Skeletal muscle tissue (tissue), 3 donors: ENCODE measurements at regions not wholly inside any gene's neighbourhood (a gene's known extent, or its start where the extent isn't known, plus 50 kb on each side); places are given as distances from the start of the nearest gene placed in this dataset.

Source experiments
- H3K27ac ChIP-seq: one replicate; pipeline ENCODE4 v1.7.0; 2013; ENCODE audit warnings: mild to moderate bottlenecking, low read depth, low read length, inconsistent platforms
- H3K27me3 ChIP-seq, 3 donors: one replicate each; pipeline ENCODE4 v1.7.0; 2013; ENCODE audit warnings: low read length in 3 of 3; ENCODE audit not compliant: control insufficient read depth in 3 of 3, insufficient read depth in 3 of 3
- H3K36me3 ChIP-seq, 3 donors: one replicate each; pipeline ENCODE4 v1.7.0; 2013; ENCODE audit warnings: low read length in 3 of 3; ENCODE audit not compliant: control insufficient read depth in 3 of 3, insufficient read depth in 3 of 3
- H3K4me1 ChIP-seq, 3 donors: one replicate each; pipeline ENCODE4 v1.7.0; 2013; ENCODE audit warnings: low read length in 3 of 3, mild to moderate bottlenecking in 3 of 3; ENCODE audit not compliant: control insufficient read depth in 3 of 3, insufficient read depth in 3 of 3
- H3K4me3 ChIP-seq, 3 donors: one replicate each; pipeline ENCODE4 v1.7.0; 2013; ENCODE audit warnings: low read length in 3 of 3
- H3K9ac ChIP-seq, 3 donors: one replicate each; pipeline ENCODE4 v1.7.0; 2013; ENCODE audit warnings: low read length in 3 of 3, mild to moderate bottlenecking in 3 of 3, moderate library complexity in 2 of 3, low read depth in 1 of 3
- H3K9me3 ChIP-seq, 3 donors: one replicate each; pipeline ENCODE4 v1.7.0; 2013; ENCODE audit warnings: low read length in 3 of 3; ENCODE audit not compliant: control insufficient read depth in 3 of 3
- donor health status: Osteomylitis.

DNA sequence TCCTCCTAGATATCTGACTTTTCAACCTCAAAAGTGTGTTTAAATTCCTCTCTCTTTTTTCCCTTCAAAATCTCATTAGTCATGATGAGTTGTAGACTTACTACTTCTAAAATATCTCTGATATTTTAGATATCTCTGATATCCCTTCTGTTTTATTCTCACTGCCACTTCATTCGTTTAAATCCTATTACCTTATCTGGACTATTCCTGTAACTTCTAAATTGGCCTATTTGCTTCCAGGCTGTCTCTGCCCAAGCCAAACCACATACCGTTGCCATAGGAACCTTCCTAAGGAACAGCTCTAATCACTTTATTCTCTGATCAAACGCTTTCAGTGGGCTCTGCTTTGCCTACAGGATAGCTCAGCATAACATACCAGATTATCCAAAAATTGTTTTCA, 333.1 kb upstream of the CHRM3 start:
- H3K9me3 ChIP-seq = peaks cover 0 to 3% (median 0%) of the 10 kb centered on the region in 3 donors
- no peak overlapping the region for H3K9ac ChIP-seq
- no peaks in the 10 kb centered on the region for H3K36me3 ChIP-seq
- H3K4me1 ChIP-seq = no peaks in the 10 kb centered on the region
- H3K27me3 ChIP-seq = no peaks in the 10 kb centered on the region
- H3K27ac ChIP-seq = no peak overlapping the region
- H3K4me3 ChIP-seq = no peak overlapping the region

DNA sequence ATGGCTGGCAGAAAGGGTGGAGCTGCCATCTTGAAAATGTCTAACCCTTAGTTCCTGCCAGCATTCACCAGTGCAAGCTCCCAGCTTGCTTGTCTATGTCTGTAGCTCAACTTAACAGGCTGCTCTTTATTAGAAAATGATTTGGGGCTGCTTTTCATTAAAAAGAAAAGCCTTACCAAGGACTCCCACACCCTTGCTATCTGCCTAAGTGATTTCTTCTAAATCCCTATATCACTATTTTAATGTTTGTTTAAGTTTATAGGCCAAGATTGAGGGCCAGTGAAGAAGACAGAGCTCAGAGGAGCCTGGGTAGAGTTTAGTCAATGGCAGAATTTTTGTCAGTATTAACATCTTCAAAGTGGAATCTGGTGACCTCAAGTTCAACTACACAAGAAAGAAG, 336.8 kb upstream of the CHRM3 start:
- H3K4me3 ChIP-seq = no peak overlapping the region
- H3K9ac ChIP-seq = no peak overlapping the region
- no peaks in the 10 kb centered on the region for H3K9me3 ChIP-seq

DNA sequence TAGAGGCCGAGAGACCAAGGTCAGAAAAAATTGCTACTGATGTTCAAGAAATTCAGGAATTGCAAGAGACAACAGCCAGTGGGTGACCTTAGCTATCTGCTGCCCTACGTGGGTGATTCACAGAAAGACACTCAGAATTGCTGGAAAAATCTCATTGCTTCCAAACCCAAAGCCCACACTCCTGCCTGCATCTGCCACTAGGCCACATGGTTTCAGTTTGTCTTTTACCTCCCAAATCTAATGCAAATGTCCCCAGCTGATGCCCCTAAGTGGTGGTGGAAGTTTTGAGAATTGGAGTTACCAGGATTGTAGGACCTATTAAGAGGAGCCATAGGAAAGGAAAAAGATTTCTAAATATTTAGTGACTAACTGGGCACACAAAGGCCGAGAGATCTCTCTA, 341.5 kb upstream of the CHRM3 start:
- H3K9me3 ChIP-seq = no peaks in the 10 kb centered on the region
- no peaks in the 10 kb centered on the region for H3K27me3 ChIP-seq
- no peak overlapping the region for H3K9ac ChIP-seq
- H3K4me1 ChIP-seq = no peaks in the 10 kb centered on the region
- H3K27ac ChIP-seq = no peak overlapping the region
- H3K36me3 ChIP-seq = no peaks in the 10 kb centered on the region
- no peak overlapping the region for H3K4me3 ChIP-seq

More for the DNA sequence above, 336.8 kb upstream of the CHRM3 start:
- Histone ChIP-seq H3K4me1 (no peaks in the 10 kb centered on the region), H3K27me3 (no peaks in the 10 kb centered on the region), H3K36me3 (no peaks in the 10 kb centered on the region), H3K27ac (no peak overlapping the region)

DNA sequence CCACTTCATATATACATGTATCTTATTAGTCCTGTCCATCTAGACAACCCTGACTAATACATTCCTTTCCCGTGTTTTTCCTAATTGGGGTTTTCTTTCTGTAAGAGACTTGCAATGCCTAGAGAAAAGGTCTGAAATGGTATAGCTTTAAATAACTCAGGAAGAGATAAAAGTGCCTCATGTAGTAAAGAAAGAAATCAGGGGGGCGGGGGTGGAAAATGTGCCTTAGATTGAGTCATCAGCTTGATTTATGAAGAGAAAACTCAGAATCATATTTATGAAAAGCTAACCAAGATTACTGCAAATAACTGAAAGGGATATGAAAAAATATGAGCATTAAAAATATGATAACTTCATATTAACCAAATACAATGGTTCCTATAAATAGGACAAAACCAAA, 345.8 kb upstream of the CHRM3 start:
- no peaks in the 10 kb centered on the region for H3K9me3 ChIP-seq
- no peaks in the 10 kb centered on the region for H3K27me3 ChIP-seq
- H3K27ac ChIP-seq = no peak overlapping the region
- H3K9ac ChIP-seq = no peak overlapping the region
- no peak overlapping the region for H3K4me3 ChIP-seq
- no peaks in the 10 kb centered on the region for H3K4me1 ChIP-seq
- no peaks in the 10 kb centered on the region for H3K36me3 ChIP-seq

DNA sequence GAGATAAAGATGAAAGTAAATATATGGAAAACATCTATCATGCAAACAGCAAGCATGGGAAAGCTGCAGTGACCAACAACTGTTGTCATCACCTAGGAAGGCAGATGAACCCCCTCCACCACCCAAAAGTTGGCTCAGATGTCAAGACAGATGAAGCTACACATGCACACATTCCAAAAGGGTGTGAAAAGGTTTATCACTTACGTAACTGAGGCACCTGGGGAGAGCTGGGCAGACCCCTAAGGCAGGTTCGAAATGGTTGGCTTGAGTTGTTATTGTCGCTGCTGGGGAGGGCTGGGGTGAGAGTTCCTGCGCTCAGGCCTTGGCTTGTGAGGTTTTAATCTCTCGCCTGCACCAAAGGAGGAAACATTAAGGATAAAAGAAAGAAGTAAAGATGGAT, 355.1 kb upstream of the CHRM3 start:
- H3K4me3 ChIP-seq = no peak overlapping the region
- H3K27ac ChIP-seq = no peak overlapping the region
- H3K9ac ChIP-seq = no peak overlapping the region
- no peaks in the 10 kb centered on the region for H3K9me3 ChIP-seq
- no peaks in the 10 kb centered on the region for H3K36me3 ChIP-seq
- no peaks in the 10 kb centered on the region for H3K4me1 ChIP-seq
- H3K27me3 ChIP-seq = no peaks in the 10 kb centered on the region

DNA sequence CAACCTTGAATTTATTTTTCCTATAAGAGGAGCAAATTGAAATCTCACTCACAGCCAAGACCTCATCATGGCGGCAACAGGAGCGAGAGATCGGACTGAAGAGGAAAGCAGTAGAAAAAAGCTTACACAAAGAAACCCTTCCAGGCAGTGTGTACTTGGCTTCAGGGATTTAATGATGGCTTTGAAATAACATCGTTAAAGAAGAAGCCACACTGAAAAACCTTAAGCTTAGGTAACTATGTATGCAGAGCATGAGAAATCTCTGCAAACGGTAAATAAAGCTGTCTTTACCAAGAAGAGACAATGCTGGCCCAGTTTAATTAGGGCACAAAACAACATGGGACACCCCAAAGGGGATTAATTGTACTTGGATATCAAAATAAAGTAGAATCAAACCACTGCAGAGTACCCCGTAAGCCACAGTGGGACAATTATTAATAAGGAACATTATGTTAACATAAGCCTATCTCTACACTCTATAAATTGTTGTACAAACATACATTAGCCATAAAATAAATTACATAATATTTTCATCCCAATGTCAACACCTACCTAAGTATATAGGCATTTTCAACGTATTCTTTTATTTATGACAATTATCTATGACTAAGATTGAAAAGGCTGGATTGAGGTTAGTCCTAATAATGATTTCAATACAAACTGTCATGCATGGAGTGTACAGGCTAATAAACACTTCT, 360.2 kb upstream of the CHRM3 start:
- H3K27ac ChIP-seq = no peak overlapping the region
- no peaks in the 10 kb centered on the region for H3K4me1 ChIP-seq
- no peak overlapping the region for H3K4me3 ChIP-seq
- no peaks in the 10 kb centered on the region for H3K27me3 ChIP-seq
- H3K9ac ChIP-seq = no peak overlapping the region
- no peaks in the 10 kb centered on the region for H3K9me3 ChIP-seq
- H3K36me3 ChIP-seq = no peaks in the 10 kb centered on the region

DNA sequence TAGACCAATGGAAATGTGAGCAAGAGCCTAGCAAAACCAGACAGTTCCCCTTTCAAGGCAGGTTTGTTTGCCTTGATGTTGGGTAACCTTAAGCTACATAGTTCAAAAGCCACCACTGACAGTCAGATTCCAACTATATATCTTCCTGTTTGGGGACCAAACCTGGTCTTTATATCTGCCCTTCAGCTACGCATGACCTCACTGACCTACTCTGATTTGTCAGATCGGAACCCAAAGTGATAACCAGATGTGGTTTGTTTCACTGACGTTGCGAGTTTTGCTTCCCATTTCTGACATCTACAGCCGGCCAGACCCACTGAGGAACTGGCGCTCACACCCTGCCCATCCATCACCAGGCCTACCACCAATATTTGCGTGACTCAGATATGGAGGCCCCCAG, 361.1 kb upstream of the CHRM3 start:
- no peak overlapping the region for H3K4me3 ChIP-seq
- H3K27me3 ChIP-seq = no peaks in the 10 kb centered on the region
- no peak overlapping the region for H3K27ac ChIP-seq
- H3K4me1 ChIP-seq = no peaks in the 10 kb centered on the region
- H3K9me3 ChIP-seq = no peaks in the 10 kb centered on the region
- no peaks in the 10 kb centered on the region for H3K36me3 ChIP-seq
- no peak overlapping the region for H3K9ac ChIP-seq

DNA sequence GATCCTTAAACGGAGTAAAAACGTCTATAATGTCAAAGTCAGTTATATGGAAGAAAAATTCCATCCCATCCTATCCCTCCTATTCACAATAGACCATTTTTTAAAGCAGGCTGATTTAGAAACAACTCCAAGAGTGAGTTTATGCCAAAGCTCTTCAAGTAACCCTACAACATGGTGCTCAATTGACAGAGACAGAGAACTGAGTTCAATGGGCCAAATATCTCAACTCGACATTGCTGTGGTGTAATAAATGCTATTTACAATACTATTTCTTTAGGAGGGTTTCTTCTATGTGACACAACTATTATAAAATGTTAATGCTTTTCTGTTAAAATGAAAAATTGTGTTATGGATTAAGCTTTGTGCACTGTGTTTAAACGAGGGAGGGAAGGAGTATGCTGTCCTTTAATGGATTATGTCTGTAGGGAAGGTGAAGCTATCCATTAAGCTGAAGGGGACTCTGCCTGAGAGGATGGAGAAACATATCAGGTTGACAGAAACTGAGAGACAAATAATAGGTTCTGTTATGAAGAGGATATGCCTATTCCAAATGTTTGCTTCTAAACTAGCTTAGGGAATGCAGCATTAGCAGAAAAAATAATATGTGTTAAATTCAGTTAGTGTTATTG, 362.5 kb upstream of the CHRM3 start:
- Histone ChIP-seq H3K4me3 (no peak overlapping the region), H3K36me3 (no peaks in the 10 kb centered on the region), H3K9me3 (no peaks in the 10 kb centered on the region), H3K27me3 (no peaks in the 10 kb centered on the region), H3K4me1 (no peaks in the 10 kb centered on the region), H3K27ac (no peak overlapping the region), H3K9ac (no peak overlapping the region)

DNA sequence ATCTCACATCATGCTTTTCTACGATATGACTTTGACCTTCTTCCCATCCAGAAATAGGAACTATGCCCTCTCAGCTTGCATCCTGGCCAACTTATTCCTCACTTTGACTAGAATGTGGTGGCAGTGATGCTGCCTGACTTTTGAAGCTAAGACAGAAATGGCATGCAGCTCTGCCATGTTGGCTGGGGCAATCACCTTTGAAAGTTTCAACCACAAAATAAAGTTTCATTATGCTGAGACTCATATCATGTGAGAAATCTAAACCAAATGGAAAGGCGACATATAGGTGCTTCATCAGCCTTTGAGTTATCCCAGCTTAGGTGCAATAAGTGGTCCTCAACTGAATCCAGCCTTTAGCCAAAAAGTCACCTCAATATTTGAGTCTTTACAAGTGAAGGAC, 370.0 kb upstream of the CHRM3 start:
- H3K36me3 ChIP-seq = no peaks in the 10 kb centered on the region
- no peak overlapping the region for H3K4me3 ChIP-seq
- no peaks in the 10 kb centered on the region for H3K9me3 ChIP-seq
- H3K27ac ChIP-seq = no peak overlapping the region
- H3K9ac ChIP-seq = no peak overlapping the region
- H3K27me3 ChIP-seq = no peaks in the 10 kb centered on the region
- H3K4me1 ChIP-seq = no peaks in the 10 kb centered on the region

DNA sequence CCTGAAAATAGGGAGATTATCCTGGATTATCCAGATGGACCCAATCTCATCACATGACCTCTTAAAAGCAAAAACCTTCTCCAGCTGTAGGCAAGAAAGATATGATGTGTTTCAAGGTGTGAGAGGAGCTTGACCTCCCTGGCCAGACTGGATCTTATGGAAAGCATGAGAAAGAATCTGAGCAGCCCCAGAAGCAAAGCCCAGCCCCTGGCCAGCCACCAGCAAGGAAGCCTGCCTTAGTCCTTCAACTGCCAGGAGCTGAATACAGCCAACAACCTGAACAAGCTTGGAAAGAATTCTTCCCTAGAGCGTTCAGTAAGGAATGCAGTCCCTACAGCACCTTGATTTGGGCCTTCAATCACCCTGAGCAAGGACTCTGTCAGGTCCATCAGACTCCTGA, 375.0 kb upstream of the CHRM3 start:
- Histone ChIP-seq H3K4me1 (no peaks in the 10 kb centered on the region), H3K27ac (no peak overlapping the region), H3K4me3 (no peak overlapping the region), H3K36me3 (no peaks in the 10 kb centered on the region), H3K9me3 (no peaks in the 10 kb centered on the region), H3K9ac (no peak overlapping the region), H3K27me3 (no peaks in the 10 kb centered on the region)
